HG03342 (cell line): ENCODE measurements at regions not wholly inside any gene's neighbourhood (a gene's known extent, or its start where the extent isn't known, plus 50 kb on each side); places are given as distances from the start of the nearest gene placed in this dataset.

ENCODE experiments used
- ATAC-seq: cut with Tn5 transposase; IDR thresholded peaks from one replicate; pipeline ENCODE4 v1.9.1; 2021; ENCODE audit warnings: mild to moderate bottlenecking, moderate library complexity; ENCODE audit not compliant: unreplicated experiment

- ATAC-seq: no peak
These were observed 195.2 kb upstream of the DPPA4 start for GRCh38 chr3:109532257-109533216.

GRCh38 chr3:109545746-109546145 is 208.4 kb upstream of the DPPA4 start:
- ATAC-seq: no peak

- no peak for ATAC-seq
These were observed 211.0 kb upstream of the DPPA4 start for GRCh38 chr3:109548192-109548938.

GRCh38 chr3:109553591-109554371 is 216.4 kb upstream of the DPPA4 start:
- no peak for ATAC-seq

DNA sequence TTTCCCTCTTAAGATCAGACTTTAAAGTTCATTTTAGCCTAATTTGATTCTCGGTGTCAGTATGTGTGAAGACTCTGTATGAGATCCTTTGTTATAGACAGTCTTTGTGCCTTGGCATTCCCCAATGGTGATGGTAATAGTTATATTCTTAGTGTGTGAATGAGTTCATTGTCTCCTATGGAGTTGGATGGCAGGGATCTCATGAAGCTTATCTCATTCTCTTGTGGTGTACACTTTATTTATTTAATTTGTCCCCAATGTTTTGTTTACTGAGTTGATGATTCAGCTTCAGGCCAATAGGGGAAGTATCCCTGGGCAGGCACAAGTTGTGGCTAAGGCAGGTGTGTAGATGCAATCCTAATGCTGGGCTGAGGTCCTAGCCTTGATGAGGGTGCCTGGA is 222.0 kb upstream of the DPPA4 start:
- no peak for ATAC-seq

DNA sequence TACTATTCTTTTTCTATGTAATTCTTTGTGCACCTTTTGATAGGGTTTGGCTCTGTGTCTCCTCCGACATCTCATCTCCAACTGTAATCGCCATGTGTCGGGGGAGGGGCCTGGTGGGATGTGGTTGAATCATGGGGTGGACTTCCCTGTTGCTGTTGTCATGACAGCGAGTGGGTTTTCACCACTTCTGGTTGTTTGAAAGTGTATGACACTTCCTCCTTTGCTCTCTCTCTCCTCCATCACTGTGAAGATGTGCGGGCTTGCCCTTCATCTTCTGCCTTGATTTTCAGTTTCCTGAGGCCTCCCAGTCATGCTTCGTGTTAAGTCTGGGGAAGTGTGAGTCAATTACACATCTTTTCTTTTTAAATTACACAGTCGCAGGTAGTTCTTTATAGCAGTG is 225.8 kb upstream of the DPPA4 start:
- no peak for ATAC-seq

GRCh38 chr3:109569135-109569846 is 231.9 kb upstream of the DPPA4 start:
- no peak for ATAC-seq

DNA sequence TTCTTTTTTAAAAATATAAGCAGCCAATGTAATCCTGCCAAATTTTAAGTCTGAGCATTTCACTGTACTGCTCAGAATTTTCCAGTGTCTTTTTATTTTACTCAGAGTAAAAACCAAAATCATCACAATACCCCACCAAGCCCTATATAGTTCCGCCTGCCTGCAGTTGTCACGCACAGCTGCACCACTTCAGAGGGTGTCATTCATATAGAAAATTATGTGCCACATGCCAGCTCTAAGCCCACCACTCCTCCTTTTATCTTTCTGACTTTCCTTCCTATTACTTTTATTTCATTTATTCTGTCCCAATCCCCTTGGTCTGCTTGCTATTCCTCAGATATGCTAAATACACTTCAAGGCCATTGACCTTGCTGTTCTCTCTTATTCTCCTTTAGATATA is 233.1 kb upstream of the DPPA4 start:
- ATAC-seq: no peak

DNA sequence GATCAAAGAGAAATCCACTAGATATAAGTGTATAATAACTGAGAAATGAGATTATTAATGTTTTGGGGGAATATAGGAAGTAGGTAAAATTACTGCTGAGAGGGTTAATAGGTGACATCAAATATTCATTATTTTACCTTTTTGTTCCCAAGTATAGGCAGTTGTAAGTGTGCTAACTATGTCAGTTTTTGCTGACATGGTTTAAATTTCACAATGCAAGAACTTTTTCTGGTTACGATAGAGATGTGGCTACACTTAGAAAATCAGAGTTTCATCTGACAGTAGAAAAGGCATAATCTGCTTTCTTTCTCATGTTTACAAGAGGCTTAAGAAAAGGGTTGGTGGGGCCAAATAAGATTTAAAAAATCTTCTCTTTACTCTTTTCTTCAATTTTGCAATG is 235.0 kb upstream of the DPPA4 start:
- ATAC-seq: no peak

DNA sequence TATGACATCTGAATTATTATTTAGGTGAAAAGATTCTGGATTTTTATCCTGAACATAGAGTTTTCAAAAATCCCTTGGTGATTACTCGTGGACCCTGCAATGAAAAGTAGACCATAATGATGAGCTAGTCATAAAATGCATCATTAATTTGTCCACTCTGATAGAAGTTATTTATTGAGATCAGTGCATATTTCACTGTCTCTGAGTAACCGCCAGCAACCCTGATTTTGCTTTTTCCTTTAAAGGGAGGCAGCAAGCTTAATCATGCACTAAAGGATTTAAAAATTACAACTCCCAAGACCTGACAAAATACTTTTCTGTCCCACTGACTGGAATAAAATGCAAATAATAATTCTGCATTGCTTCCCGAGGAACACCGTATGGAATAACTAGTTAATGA is 259.6 kb upstream of the DPPA4 start:
- ATAC-seq: no peak

DNA sequence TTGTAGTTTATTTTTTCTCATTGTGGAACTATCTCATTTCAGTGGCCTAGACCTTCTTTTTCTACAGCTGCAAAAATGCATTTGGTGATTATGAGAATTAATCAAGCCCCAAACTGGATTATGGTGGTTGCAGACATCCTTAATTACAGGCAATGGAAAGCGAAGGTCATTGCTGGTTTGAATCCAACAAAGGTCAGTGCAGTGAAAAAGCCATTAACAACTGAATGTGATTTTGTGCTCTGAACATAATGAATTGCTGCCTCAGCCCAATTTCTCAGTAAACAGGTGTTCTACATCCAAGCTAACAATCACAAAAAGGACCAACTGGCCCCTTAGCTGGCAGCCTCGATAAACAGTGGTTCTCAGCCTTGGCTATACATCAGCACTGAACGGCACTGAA is 260.1 kb upstream of the DPPA4 start:
- ATAC-seq: no peak

- ATAC-seq: no peak
These were observed 270.6 kb upstream of the DPPA4 start for GRCh38 chr3:109607897-109608296.

DNA sequence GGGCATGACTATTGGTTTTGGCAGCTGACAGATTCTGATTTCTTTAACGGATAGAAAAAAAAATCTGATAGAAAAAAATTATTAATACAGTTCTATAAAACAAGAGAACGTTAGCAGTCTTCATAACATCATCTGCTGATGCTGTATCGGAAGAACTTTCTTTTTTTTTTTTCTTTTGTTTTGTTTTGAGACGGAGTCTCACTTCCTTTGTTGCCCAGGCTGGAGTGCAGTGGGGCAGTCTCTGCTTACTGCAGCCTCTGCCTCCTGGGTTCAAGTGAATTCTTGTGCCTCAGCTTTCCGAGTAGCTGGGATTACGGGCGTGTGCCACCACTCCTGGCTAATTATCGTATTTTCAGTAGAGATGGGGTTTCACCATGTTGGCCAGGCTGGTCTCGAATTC is 271.2 kb upstream of the DPPA4 start:
- ATAC-seq: no peak

DNA sequence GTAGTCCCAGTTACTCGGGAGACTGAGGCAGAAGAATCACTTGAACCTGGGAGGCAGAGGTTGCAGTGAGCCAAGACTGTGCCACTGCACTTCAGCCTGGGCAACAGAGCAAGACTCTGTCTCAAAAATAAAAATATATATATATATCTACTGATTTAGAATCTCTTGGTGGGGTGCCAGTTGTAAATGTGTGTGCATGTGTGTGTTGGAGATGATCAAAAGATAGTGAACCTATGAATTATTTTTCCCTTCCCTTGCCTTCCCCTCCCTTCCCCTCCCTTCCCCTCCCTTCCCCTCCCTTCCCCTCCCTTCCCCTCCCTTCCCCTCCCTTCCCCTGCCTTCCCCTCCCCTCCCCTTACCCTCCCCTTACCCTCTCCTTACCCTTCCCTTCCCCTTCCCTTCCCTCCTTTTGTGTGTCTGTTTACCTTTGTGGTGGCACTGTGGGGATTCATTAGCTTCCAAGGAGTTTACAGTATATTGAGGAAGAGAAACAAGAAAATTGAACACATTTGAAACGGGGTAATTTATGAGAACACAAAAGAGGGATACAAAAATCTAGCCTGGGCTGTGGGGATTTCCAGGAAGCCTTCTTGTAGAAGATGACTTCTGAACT is 281.5 kb upstream of the DPPA4 start:
- ATAC-seq: no peak

- ATAC-seq: no peak
These were observed 294.6 kb upstream of the DPPA4 start for GRCh38 chr3:109631897-109632296.

- no peak for ATAC-seq
These were observed 302.9 kb upstream of the DPPA4 start for GRCh38 chr3:109640146-109640652.

DNA sequence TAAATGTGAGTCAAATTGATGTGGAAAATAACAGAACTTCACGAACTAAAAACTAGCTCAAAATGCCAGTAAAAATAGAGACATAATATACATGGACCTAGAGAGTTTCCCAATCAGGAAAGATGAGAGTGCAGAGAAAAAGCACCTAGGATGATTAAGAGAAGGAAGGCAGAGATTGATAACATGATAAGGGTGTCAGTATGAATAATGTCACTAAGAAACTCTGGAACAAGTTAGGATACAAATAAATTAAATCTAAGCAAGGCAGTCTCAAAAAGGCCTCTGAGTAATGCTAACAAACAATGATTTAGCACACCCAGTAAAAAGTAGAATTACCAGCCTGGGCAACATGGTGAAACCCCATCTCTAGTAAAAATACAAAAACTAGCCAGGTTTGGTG is 304.7 kb upstream of the DPPA4 start:
- no peak for ATAC-seq

GRCh38 chr3:109643590-109643989 is 306.2 kb upstream of the DPPA4 start:
- no peak for ATAC-seq

DNA sequence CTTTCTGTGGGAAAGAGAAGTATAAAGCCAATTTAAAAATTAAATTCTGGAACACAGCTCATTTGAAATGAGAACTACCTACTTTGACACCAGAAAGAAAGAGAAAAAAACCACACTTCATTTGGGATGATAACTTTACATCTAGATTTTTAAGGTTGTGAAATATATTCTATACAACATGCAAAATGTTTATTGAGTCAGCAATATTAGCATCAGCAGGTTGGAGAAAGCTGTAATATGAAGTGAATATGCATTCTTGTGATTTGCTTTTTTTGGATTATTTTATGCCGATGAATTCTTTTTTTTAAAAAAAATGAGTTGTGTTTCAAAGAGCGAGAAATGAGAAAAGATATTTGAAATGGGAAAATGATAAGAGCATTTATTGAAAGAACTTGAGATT is 307.0 kb upstream of the DPPA4 start:
- ATAC-seq: no peak

GRCh38 chr3:109644746-109645145 is 307.4 kb upstream of the DPPA4 start:
- no peak for ATAC-seq
